A172 (cell line): ENCODE measurements at regions not wholly inside any gene's neighbourhood (a gene's known extent, or its start where the extent isn't known, plus 50 kb on each side); places are given as distances from the start of the nearest gene placed in this dataset.
A peak's percentile ranks its signal among the peaks of the same experiment; 100 is the strongest.

Source experiments
- DNase-seq: peaks from one replicate; pipeline ENCODE4 v3.0.0-alpha.2; 2015; ENCODE audit warnings: low spot score

DNA sequence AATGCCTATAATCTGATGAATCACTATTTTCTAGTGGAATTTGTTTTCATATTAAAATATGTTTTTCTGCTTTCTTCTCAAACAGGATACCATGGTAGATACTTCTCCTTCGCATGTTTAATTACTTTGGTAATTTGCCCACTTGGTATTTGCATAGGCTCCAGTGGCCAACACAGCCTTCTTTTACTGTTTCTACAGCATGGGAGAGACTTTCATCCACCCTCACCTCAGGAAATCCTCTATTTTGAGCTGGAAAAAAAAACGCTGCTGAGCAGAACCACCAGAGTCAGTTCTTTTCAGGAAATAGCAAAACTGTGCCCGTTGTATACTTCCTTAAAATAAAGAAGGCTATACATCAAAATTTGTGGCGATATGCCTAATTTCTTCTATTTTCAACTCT, 213.3 kb downstream of the MDFIC start:
- DNase-seq, result no peak

DNA sequence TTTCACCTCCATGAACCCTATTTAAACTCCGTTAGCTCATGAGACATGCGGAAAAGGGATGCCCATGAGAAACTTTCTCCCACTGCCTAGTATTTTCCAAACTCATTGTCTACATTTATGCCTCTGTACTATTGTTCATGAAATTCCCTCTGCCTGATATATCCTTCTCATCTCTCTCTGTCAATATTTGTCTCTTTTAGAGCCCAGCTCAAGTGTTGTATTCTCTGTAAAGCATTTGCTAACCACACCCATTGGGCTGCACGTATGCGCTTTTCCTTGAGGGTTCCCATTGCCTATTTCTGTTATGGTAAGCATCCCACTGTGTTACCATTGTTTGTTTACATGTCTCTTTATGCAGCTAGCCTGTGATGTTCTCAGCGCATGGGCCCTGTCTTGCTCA, 211.4 kb downstream of the MDFIC start:
- no peak for DNase-seq

DNA sequence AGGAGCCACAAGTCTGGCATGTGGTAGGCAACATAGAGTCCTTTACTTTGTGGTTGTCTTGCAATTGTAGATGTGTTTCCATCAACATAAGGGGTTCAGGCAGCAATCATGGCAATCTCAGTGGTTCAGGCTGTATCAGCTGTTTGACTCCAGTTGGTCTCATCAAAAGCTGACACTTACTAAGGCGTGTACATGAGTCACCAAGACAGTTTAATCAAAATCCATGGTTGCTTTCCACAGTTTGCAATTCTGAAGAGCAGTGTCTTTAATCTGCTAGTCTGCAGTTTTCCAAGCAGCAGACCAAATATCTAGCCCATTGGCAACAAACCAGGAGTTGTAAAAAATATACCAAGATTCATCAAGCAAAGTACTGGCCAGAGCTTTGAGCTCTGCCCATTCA, 210.2 kb downstream of the MDFIC start:
- DNase-seq, result no peak

DNA sequence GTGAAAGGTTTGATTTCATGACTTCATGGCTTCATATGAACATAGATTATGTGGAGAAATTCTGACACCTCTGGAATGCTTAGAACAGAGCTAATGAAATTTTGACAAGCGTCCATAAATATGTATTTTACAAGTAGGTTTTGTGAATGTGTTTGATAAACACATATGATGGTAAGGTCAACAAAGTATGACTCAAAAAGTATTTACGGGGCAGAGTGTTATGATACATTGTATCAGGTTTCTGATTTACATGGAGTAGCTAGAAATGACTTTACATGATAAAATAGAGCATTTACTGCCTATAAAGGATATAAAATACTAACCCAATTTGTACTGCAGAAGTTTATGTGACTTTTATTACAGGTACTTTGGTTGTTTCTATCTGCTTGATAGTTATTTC, 206.3 kb downstream of the MDFIC start:
- no peak for DNase-seq

DNA sequence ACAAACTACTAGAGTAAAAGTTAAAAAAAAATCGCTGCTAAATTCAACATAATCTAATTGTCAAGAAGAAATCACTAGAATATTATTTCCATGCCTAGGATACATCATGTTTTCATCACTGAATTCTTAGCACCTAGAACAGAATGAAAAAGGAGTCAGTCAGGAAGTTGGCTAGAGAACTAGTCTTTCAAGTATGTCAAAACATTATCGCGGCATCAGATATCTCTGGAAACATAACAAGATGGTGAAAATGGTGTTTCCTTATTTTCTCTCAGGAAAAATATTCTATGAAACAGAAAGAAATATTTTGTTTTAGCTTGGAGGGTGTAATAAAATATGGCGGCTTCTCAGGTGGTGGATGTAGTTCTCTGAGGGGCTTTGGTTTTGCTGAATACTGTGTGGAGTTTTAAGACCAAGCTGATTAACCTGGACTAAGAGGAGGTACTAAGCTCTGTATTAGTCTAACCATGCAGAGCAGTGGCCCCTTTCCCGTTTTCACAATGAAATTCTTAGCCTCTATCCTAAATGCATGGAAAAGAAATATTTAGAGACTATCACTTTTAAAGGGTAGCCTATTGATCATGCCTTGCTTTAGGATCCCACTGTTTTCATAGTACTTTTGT, 205.6 kb downstream of the MDFIC start:
- DNase-seq, result no peak

DNA sequence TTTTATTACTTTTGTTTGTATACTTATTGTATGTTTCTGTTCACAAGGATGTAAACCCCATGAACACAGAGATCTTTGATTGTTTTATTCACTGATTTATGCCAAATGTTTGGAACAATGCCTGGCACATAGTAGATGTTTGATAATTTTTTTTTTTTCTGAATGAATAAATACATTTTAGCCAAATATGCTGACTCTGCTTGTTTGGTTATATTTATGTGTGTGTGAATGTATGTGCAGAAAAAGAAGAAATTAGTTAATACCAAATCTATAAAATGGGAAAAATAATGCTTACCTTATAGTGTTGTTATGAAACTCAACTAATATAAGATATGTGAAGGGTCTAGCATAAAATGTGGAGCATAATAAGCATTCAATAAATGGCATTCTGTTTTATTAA, 203.9 kb downstream of the MDFIC start:
- no peak for DNase-seq

DNA sequence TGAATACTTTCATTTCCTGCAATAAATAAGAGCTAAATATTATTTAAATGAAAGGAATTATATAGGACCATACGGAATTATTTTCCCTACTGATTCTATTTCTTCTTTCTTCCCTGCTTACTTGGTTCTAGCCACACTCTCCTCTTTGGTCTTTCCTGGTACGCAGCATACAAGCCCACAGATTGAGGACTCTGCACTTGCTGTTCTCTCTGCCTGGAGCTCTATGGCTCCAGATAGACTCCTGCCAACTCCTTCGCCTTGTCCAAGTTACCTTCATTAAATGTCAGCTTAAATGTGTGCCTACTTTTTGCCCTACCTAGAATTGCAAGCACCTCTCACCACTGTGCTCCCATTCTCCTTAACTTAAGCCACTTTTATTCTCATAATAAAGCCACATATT, 203.4 kb downstream of the MDFIC start:
- no peak for DNase-seq

DNA sequence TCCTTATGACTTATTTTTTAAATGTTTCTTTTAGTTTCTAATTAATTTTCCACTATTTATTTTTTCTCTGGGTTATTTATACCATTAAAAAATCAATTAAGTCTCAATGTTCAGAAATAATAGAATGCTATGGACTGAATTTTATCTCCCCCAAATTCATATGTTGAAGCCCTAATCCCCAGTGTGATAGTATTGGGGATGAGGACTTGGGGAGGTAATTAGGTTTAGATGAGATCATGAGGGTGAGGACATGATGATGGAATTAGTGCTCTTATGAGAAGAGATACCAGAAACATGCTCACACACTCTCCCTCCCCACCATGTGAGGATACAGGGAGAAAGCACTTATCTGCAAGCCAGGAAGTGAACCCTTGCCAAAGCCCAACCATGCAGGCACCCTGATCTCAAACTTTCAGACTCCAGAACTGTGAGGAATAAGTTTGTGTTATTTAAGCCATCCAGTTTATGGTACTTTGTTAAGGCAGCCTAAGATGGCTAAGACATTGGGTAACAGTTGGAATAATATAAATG, 202.6 kb downstream of the MDFIC start:
- DNase-seq, result no peak

DNA sequence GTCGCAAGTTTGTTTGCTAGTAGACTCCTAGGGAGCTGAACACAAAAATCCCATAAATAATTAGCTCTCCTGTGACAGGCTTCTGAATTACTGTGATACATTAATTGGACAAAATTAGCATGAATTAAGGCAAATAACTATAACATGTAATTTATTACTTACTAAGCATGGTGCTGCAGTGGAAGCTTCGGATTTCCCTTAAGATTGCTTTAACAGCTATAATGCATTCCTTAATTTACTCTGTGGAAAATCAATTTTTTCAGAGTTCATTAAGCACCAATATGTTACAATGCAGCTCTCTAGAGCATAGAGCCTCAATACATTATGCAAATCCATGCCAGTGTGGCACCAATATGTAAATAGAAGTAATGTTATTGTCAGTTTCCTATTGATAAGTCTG, 201.5 kb downstream of the MDFIC start:
- no peak for DNase-seq

DNA sequence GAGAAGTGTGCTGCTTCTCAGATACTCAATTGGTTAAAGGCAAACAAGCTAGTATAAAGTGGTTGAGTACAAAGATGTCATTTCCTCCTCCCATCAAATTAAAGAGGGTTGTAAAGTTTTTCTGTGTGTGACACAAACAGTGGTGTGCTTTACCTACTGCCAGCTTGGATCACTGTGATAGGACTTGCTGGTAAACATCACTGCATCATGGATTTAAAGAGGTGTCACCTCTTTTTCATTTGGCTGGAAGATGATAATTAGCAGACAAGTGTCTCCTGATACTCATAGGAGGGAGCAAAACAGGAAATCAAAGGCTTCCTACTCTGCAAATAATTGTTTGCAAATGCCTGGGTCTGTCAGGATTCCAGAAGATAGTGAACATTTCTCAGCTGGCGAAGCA, 200.5 kb downstream of the MDFIC start:
- DNase-seq, result no peak

DNA sequence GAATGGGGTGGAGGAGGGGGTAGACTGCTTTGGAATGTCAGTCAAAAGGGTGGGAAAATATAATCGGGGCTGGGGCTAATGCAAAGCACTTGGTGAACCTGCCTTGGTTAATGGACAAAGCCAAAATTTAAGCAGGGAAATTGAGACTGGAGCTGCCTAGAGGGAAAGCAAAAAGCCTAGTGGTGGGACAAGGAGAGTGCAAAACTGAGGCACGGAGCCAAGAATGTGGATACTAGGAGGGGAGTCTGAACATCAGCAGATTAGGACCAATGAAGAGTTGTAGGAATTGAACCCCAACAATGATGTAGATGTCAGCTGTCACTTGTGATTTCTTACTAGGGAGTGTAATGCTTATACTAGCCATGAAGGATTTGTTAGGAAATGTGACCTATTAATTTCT, 195.9 kb downstream of the MDFIC start:
- DNase-seq, result no peak

DNA sequence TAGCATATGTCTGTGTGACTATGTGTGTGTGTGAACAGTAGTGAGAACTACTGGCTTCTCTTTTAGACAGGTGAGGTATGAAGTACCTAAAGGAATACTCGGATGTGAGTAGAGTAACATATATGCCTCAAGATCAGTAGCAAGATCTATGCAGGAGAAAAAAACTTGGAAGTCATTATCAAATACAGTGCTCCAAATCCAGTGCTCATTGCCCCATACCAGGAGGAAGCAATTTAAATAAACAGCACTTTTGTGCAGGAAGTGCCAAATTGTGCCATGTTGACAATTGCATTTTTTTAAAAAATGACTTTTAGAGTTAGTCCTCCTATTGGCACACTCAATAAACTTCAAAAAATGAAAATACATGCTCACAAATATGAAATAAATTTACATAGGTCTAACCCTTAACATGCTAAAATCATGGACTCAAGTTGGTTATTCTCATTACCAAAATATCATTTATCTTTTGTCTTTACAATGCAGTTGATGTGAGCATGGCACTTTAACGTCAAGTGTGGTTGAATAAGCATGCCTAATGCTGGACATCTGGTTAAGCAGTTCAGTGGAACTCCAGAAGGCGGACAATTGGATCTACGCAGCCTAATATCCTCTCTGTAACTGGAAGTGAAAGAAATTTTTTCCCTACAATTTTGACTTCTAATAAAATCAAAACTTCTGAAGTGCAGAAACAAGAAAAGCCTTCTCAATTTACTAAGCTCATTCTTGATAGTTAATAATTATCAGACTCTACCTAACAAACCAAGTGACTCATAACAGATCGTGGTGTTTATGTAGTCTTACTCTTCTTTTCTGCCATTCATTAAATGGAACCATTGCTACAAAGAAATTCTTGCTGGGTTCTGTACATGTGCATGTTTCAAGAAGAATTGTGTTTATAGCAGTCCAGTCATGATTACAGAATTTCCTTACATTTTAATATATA, 195.2 kb downstream of the MDFIC start:
- no peak for DNase-seq

DNA sequence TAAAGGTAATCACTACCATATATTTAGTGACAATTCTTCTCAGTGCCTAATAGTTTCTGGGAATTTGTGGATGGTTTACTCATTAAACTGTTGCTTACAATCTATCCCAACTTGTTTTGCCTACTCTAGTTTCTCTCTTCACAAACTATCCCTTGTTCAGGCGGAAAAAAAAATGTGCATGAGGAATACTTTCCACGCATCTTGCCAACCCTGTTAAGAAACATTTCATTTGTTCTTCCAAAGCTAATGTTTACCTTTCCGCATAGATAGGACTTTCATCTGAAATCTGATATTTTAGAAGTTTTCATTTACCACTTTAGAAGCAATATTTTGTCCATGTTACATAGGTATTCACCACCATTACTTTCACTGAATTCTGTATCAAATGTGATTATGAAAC, 191.9 kb downstream of the MDFIC start:
- no peak for DNase-seq

DNA sequence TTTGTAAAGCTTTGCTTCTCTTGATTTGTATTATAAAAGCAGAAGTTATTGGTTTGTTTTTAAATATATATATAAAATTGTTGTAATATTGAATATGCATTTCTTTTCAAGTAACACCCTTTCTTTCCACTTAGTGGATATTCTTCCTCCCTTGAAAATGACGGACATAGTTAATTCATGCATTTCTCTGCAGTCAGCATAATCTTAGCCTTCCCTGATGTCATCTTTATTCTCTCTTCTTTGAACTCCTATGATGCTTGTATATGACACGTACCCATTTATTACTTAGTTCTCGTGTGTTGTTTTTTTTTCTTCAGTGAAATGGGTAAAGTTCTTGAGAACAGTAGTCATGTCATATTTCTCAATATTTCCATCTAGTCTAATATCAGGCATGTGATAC, 191.2 kb downstream of the MDFIC start:
- no peak for DNase-seq

DNA sequence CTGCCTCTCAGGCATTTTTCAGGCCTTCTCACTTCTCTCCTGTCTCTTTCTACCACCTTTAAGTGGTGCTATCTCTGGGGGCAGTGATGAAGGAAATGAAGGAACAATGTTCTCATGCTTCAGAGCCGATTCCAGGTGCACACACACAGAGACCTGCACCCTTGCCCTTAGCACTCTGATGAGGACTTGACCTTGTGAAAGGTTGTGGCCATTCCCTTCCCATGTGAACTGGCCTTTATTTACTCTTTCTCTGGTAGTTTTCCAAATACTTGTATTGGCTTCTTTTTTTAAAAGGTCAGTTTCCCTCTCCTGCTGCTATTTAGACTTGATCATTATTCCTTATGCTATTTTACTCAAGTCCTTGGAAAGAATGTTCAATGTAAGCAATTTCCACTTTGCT, 188.6 kb downstream of the MDFIC start:
- no peak for DNase-seq

DNA sequence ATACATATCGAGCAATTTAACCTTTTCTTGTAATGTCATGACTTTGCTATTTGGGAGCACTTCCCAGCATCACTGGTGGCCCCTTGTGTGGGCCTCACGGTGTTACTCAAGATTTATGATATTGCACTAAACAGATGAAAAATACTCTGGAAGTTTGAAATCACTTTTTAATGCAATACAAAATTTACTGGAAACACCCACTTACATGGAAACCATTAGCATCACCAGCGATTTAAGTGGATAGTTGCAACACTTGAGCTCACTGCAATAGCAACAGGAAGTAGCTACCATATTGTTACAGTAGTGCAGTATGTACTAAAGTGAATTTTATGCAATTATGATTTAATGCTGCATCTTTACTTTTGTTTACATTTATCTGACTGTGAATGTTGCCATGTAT, 184.4 kb downstream of the MDFIC start:
- DNase-seq, result no peak

DNA sequence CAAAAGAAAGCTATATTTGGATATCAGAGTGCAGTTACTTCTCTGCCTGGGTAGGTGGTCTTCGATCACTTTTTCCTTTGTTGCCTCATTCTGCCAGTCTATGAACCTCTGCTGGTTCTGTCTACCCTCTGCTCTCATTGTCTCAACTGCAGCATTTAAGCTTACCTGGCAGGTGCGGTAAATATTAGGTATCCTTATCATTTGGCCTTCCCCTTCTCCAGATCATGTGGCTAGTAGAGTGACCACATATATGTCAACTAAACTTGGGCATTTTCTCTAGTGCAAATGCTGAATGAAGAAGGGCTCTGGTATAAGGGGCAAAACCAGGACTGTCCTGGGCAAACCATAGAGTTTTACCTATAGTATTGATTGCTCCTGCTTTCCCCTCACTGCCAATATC, 180.8 kb downstream of the MDFIC start:
- DNase-seq, result no peak

DNA sequence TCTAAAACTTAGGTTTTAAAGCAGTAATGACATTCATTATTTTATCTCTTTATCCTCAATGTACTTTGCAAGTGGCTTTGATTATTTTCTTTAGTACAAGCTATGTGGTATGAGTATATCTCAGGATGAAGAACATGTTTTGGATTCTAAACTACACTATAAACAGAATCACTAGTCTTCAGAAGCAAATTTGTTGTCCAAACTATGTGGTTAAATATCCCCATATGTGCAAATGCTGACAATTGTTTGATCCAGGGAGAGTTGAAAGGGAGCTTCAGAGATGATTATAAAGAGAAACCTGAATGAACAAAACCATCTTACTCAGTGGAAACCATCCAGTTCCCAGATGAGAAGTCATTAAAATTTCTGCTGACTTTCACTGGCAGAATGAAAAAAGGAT, 179.3 kb downstream of the MDFIC start:
- no peak for DNase-seq

DNA sequence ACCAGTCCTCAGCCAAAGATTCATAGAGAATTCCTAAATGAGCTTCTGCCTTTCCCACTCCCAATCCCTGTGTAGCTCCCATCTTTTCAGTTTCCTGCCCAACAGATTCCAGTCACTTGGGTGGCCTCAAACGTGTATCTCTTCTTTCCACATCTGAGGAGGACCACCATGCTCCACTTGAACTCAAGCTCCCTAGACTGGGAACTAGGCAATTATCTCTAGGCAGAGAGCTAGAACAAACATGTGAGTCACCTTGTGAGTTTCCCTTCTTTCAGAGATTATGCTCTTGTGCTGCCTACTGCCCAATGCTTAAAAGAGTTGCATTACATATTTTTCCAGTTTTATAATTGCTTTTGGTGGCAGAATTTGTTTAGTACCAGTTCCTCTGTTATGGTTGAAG, 178.0 kb downstream of the MDFIC start:
- DNase-seq, result peak; percentile 69

DNA sequence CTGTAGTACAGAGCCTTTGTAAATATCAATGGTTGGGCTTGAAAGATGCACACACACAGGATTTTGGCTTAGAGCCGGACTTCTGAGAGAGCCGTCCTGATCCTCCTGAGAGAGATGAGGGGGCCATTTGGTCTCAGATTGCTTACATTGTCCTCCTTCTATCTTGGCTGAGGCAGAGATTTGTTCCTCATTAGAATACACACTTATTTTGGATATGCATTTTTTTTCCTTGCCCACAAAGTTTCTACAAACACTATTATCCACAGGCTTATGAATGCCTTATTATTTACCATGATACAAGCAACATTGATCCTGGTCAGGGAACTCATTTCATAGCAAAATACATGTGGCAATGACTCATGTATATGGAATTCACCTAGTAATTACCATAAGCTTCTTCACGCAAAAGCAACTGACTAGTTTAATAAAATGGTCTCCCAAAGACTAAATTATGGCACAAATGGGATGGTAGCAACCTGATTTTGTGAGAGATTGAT, 175.3 kb downstream of the MDFIC start:
- peak; percentile 50 for DNase-seq

DNA sequence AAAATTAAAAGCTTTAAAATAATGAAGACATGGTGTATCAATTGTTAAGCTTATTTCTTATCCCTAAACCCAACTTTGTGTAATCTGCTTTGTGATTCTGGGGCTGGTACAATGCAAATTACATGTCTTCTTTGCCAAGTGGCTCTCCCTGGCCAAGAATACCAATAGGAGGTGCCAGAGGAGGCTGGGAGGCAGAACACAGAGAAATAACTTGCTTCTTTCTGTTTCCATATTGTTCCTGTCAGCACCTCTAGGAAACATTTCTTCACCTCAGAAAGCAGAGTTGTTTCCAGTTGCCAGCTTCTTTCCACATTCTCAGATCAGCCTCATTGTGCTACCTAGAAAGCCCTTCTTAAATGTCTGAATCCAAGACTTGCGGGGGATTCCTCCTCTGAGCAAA, 174.4 kb downstream of the MDFIC start:
- no peak for DNase-seq

DNA sequence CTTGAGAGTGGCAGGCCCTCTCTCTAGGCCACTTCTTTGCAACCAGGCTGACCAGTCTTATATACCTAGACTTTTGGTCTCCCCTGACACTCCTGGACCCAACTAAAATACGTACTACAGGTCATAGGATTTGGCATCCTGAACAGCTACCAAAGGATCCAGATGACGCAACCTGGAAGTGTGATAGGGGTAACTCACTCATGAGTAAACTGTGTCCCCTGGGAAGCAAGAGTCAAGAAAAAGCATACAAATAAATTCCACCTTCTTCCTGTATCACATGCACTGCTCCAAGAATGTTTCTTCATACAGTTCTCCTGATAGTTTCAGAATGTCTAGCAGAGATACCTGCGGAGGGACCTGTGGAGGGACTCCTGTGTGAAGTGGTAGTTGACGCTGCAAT, 172.3 kb downstream of the MDFIC start:
- DNase-seq, result no peak

DNA sequence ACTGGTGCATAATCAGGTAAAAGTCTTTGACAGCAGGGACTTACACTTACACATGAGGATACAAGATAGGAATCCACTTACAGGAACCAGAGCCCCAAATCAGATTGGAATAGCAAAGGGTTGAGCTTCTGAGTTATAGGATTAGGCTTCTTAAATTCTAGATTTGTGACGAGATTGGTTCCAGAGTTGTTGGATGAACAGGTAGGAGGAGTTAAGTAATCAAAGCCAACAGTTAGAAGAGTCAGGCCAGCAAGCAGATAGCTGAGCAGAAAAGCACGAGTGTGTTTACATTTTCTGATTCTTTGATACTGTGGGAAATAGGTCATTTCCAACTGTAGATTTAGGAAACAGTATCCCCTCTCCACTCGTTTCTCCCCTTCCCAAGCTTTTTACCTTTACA, 167.0 kb downstream of the MDFIC start:
- no peak for DNase-seq
